Stomach (tissue), 8 donors: ENCODE measurements at regions not wholly inside any gene's neighbourhood (a gene's known extent, or its start where the extent isn't known, plus 50 kb on each side); places are given as distances from the start of the nearest gene placed in this dataset.

ENCODE experiments used
- DNase-seq, 2 donors: peaks; one replicate each; pipeline versions ENCODE4 v3.0.0 to v3.0.0-alpha.2; 2013 to 2019
- H3K27ac ChIP-seq, 5 donors: fragments of 200-600 bp in 4 of 5; sonication (generic) in 4 of 5; one replicate each; pipeline ENCODE4 v1.5.1; 2013 to 2019; ENCODE audit warnings: mild to moderate bottlenecking in 1 of 5, moderate library complexity in 1 of 5
- H3K27me3 ChIP-seq, 3 donors: fragments of 200-600 bp; sonication (generic); one replicate each; pipeline ENCODE4 v1.5.1; 2017 to 2019; ENCODE audit warnings: mixed run types in 1 of 3
- H3K36me3 ChIP-seq, 4 donors: fragments of 200-600 bp; sonication (generic); 1 replicate in 3 of 4; 2 replicates in 1 of 4; pipeline ENCODE4 v1.5.1; 2016 to 2019
- H3K4me1 ChIP-seq, 4 donors: fragments of 200-600 bp; sonication (generic); one replicate each; pipeline ENCODE4 v1.5.1; 2016 to 2019
- H3K4me3 ChIP-seq, 4 donors: fragments of 200-600 bp; sonication (generic) in 3 of 4; one replicate each; pipeline ENCODE4 v1.5.1; 2016 to 2019; ENCODE audit warnings: mild to moderate bottlenecking in 1 of 4
- H3K9me3 ChIP-seq, 4 donors: fragments of 200-600 bp; sonication (generic); one replicate each; pipeline ENCODE4 v1.5.1; 2016 to 2019
- EP300 ChIP-seq: sonication (generic); formaldehyde crosslinking; IDR thresholded peaks from one replicate; pipeline ENCODE4 v1.6.1; 2017; ENCODE audit warnings: antibody characterized with exemption
- POLR2A ChIP-seq, 4 donors: fragments of 450-650 bp; IDR thresholded peaks; one replicate each; pipeline ENCODE4 v1.6.1; 2016; ENCODE audit warnings: antibody characterized with exemption in 4 of 4, control low read depth in 2 of 4, mild to moderate bottlenecking in 1 of 4, moderate library complexity in 1 of 4
- POLR2AphosphoS5 ChIP-seq, 3 donors: sonication (generic); formaldehyde crosslinking; IDR thresholded peaks; one replicate each; pipeline ENCODE4 v1.6.1; 2016; ENCODE audit warnings: antibody characterized with exemption in 3 of 3
- WGBS, 5 donors: extraction: QIAGEN DNeasy Blood & Tissue Kit in 3 of 5; methylation state at CpG; one replicate each; pipeline versions ENCODE4 v1.1.5 to v1.1.7; 2013 to 2018; 5-methylcytosine and 5-hydroxymethylcytosine counted together
- intact Hi-C: fragments of 100-400 bp; cut with DNase I; formaldehyde crosslinking; loops from one replicate; pipeline ENCODE4 v1.15.1; 2023; ENCODE audit warnings: low total_unique reads
- TF ChIP-seq, protein P1 (sequence below), 7 experiments: fragments of 450-650 bp in 4 of 7; fragments of 200-600 bp in 3 of 7; sonication (generic) in 3 of 7; IDR thresholded peaks; one replicate each; pipeline ENCODE4 v1.5.1; 2016 to 2019; ENCODE audit warnings: antibody characterized with exemption in 7 of 7, control low read depth in 2 of 7, mild to moderate bottlenecking in 1 of 7
- donor health status: healthy with polysubstance abuse.
- donor health status: Bipolar disorder and iron deficiency.
- donor health status: healthy.

DNA sequence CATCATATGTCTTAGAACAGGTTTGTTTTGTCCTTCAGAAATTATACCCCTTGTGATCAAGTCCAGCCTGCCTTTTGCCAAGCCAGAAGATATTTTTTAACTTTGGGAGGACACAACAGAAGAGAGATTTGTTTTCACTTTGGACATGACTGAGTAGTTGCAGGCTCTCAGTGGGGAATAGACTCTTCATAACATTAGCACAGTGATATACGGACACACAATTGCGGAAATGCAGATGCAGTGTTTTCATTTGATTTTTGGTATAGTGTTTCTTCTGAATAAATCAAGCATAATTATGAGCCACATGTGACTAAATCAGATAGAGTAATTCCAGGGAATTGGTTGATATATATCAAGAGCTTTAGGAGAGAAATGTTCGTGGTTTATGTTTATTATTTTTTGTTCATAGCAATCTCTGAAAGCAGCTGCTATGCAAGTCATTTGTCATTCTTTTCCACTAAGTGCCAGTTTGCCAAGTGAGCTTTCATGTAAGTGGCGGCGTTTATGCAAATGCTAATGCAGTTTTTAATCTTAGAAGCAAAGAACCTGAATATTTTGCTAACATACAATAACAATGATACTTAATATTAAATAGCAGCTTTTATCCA is 69.6 kb upstream of the HDAC9 start:
- intact Hi-C loops: no loop called here
- Histone ChIP-seq H3K9me3 (no peaks in the 10 kb centered on the region), H3K4me1 (peaks cover 0 to 25% (median 0%) of the 10 kb centered on the region in 4 donors), H3K27me3 (no peaks in the 10 kb centered on the region), H3K4me3 (no peak overlapping the region), H3K27ac (no peak overlapping the region), H3K36me3 (no peaks in the 10 kb centered on the region)
- DNase-seq: no peak
- no peak for TF ChIP-seq POLR2A (IDR thresholded peaks at IDR 0.05)
- TF ChIP-seq POLR2AphosphoS5 (IDR thresholded peaks at IDR 0.05): no peak
- TF ChIP-seq, protein P1, sequence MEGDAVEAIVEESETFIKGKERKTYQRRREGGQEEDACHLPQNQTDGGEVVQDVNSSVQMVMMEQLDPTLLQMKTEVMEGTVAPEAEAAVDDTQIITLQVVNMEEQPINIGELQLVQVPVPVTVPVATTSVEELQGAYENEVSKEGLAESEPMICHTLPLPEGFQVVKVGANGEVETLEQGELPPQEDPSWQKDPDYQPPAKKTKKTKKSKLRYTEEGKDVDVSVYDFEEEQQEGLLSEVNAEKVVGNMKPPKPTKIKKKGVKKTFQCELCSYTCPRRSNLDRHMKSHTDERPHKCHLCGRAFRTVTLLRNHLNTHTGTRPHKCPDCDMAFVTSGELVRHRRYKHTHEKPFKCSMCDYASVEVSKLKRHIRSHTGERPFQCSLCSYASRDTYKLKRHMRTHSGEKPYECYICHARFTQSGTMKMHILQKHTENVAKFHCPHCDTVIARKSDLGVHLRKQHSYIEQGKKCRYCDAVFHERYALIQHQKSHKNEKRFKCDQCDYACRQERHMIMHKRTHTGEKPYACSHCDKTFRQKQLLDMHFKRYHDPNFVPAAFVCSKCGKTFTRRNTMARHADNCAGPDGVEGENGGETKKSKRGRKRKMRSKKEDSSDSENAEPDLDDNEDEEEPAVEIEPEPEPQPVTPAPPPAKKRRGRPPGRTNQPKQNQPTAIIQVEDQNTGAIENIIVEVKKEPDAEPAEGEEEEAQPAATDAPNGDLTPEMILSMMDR (IDR thresholded peaks at IDR 0.05): no peak
- no peak for TF ChIP-seq EP300
- 71 to 84% (median 82%) methylated on average over 5 of the region's 5 CpGs for WGBS, 5 donors

DNA sequence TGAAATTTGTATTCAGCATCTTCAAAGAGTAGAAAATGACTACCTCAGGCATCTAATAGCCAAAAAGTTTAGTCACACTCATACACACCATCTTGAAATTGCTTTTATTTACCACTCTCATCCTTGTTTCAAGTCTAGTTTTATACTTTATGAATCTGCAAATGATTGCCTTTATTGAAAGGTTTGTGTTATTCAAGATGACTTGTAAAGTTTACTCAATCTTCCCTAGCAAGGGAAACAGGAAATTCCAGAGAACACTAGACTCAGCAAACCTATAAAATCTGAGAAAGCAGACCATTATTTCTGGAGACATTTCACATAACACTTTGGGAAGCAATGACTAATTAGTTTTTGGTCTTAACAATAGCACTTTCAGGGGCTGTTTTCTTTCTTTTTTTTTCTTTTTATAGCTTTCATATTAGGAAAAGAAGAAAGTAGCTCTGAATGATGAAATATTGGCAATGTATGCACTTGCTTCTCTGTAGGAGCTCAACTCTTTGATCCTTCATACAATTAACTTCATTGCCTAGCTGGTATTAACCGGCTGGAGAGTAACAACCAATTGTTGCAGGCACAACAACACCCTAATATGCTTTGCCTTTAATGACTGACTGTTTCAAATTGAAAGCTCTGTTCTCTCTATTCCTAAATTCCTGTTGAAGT is 68.9 kb upstream of the HDAC9 start:
- intact Hi-C loops: no loop called here
- H3K27me3 ChIP-seq: no peaks in the 10 kb centered on the region
- no peak overlapping the region for H3K27ac ChIP-seq
- no peak for TF ChIP-seq POLR2AphosphoS5 (IDR thresholded peaks at IDR 0.05)
- no peak for TF ChIP-seq EP300
- TF ChIP-seq, protein P1 (IDR thresholded peaks at IDR 0.05): no peak
- no peak for TF ChIP-seq POLR2A (IDR thresholded peaks at IDR 0.05)
- 58 to 84% (median 71%) methylated on average over 1 of the region's 1 CpG for WGBS, 5 donors
- no peaks in the 10 kb centered on the region for H3K36me3 ChIP-seq
- H3K4me1 ChIP-seq: peaks cover 0 to 17% (median 0%) of the 10 kb centered on the region in 4 donors
- H3K9me3 ChIP-seq: no peaks in the 10 kb centered on the region
- no peak for DNase-seq
- H3K4me3 ChIP-seq: no peak overlapping the region

DNA sequence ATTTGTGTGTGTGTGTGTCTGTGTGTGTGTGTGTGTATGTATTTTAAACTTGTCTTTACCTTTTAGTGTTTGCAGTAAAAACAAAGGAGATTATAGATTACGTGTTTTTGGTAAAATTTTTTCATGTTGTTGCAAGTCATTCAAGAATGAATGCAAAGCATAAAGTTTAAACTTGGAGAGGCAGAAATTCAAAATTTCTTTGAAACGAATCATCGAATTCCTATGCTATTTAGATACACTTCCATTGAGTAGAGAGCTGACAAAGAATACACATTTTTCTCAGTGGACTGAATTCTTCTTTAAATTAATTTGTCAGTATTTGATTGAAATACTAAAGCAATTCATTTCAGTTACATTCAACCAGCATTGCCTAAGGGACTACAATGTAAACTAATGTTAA is 66.0 kb upstream of the HDAC9 start:
- DNase-seq: no peak
- intact Hi-C loops: no loop called here
- H3K27me3 ChIP-seq: no peaks in the 10 kb centered on the region
- TF ChIP-seq POLR2AphosphoS5 (IDR thresholded peaks at IDR 0.05) (no peak), EP300 (no peak), POLR2A (IDR thresholded peaks at IDR 0.05) (no peak)
- TF ChIP-seq, protein P1 (IDR thresholded peaks at IDR 0.05): no peak
- H3K27ac ChIP-seq: no peak overlapping the region
- no peaks in the 10 kb centered on the region for H3K9me3 ChIP-seq
- H3K4me1 ChIP-seq: peaks cover 0 to 9% (median 0%) of the 10 kb centered on the region in 4 donors
- no peak overlapping the region for H3K4me3 ChIP-seq
- no peaks in the 10 kb centered on the region for H3K36me3 ChIP-seq
- 83 to 88% (median 86%) methylated on average over 3 of the region's 3 CpGs for WGBS, 5 donors

DNA sequence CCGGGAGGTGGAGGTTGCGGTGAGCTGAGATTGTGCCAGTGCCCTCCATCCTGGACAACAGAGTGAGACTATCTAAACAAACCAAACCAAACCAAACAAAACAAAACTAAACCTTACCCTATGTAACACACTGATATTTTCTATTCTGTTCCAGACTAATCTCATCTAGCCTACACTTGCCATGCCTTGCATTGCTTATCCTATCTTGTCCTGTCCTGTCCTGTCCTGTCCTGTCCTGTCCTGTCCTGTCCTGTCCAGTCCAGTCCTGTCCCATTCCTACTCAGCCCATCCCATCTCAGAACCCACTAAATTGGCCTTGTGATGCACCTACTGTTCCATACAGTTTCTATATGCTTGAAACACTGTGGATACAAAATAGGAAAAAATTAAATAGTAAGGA is 64.7 kb upstream of the HDAC9 start:
- H3K27ac ChIP-seq: no peak overlapping the region
- 94 to 99% (median 97%) methylated on average over 2 of the region's 2 CpGs for WGBS, 5 donors
- TF ChIP-seq, protein P1 (IDR thresholded peaks at IDR 0.05): no peak
- no peaks in the 10 kb centered on the region for H3K36me3 ChIP-seq
- H3K9me3 ChIP-seq: no peaks in the 10 kb centered on the region
- H3K4me3 ChIP-seq: no peak overlapping the region
- no peak for DNase-seq
- H3K4me1 ChIP-seq: peaks cover 0 to 9% (median 0%) of the 10 kb centered on the region in 4 donors
- intact Hi-C loops: no loop called here
- no peaks in the 10 kb centered on the region for H3K27me3 ChIP-seq
